ENCODE measurements at regions not wholly inside any gene's neighbourhood (a gene's known extent, or its start where the extent isn't known, plus 50 kb on each side); places are given as distances from the start of the nearest gene placed in this dataset.

GRCh38 chr5:87781976-87782375 lies 369.2 kb upstream of the CCNH start:
- TF ChIP-seq TAF1 (IDR thresholded peaks at IDR 0.05; ENCODE audit: borderline replicate concordance, insufficient read depth, low read length) (no peak), REST (IDR thresholded peaks at IDR 0.05; ENCODE audit: insufficient read depth in 1 of 2, low read depth in 2 of 2, low read length in 2 of 2) (no peak), FOXP2 (optimal IDR thresholded peaks at IDR 0.05; ENCODE audit: borderline replicate concordance, extremely low read depth, extremely low read length, insufficient read depth) (no peak), SIN3A (IDR thresholded peaks at IDR 0.05; ENCODE audit: borderline replicate concordance, insufficient read depth, low read length) (no peak), POLR2AphosphoS5 (IDR thresholded peaks at IDR 0.05; ENCODE audit: low read depth, low read length) (no peak)

- TF ChIP-seq SIN3A (IDR thresholded peaks at IDR 0.05; ENCODE audit: borderline replicate concordance, insufficient read depth, low read length) (no peak), FOXP2 (optimal IDR thresholded peaks at IDR 0.05; ENCODE audit: borderline replicate concordance, extremely low read depth, extremely low read length, insufficient read depth) (no peak), REST (IDR thresholded peaks at IDR 0.05; ENCODE audit: insufficient read depth in 1 of 2, low read depth in 2 of 2, low read length in 2 of 2) (no peak), TAF1 (IDR thresholded peaks at IDR 0.05; ENCODE audit: borderline replicate concordance, insufficient read depth, low read length) (no peak), POLR2AphosphoS5 (IDR thresholded peaks at IDR 0.05; ENCODE audit: low read depth, low read length) (no peak)
Observed at GRCh38 chr5:87780831-87781760, 368.4 kb upstream of the CCNH start.

GRCh38 chr5:87778876-87779275 lies 366.1 kb upstream of the CCNH start:
- TF ChIP-seq TAF1 (IDR thresholded peaks at IDR 0.05; ENCODE audit: borderline replicate concordance, insufficient read depth, low read length) (no peak), SIN3A (IDR thresholded peaks at IDR 0.05; ENCODE audit: borderline replicate concordance, insufficient read depth, low read length) (no peak), REST (IDR thresholded peaks at IDR 0.05; ENCODE audit: insufficient read depth in 1 of 2, low read depth in 2 of 2, low read length in 2 of 2) (no peak), FOXP2 (optimal IDR thresholded peaks at IDR 0.05; ENCODE audit: borderline replicate concordance, extremely low read depth, extremely low read length, insufficient read depth) (no peak), POLR2AphosphoS5 (IDR thresholded peaks at IDR 0.05; ENCODE audit: low read depth, low read length) (no peak)

GRCh38 chr5:87777877-87778276 lies 365.1 kb upstream of the CCNH start:
- TF ChIP-seq TAF1 (IDR thresholded peaks at IDR 0.05; ENCODE audit: borderline replicate concordance, insufficient read depth, low read length) (no peak), REST (IDR thresholded peaks at IDR 0.05; ENCODE audit: insufficient read depth in 1 of 2, low read depth in 2 of 2, low read length in 2 of 2) (no peak)
